GM23338 (cell line): ENCODE measurements at regions not wholly inside any gene's neighbourhood (a gene's known extent, or its start where the extent isn't known, plus 50 kb on each side); places are given as distances from the start of the nearest gene placed in this dataset.

Source experiments
- ATAC-seq: fragments of 200-7000 bp; cut with Tn5 transposase; 3 replicates; pipeline ENCODE4 v1.9.1; 2020
- DNase-seq: peaks from one replicate; pipeline ENCODE4 v3.0.0-alpha.2; 2015; ENCODE audit warnings: low spot score
- H2AFZ ChIP-seq: fragments of 200-600 bp; sonication (generic); 2 replicates; pipeline ENCODE4 v1.8.0; 2016; ENCODE audit warnings: antibody characterized with exemption, mild to moderate bottlenecking, moderate library complexity
- H3F3A ChIP-seq: fragments of 200-600 bp; sonication (generic); replicated peaks from 2 replicates; pipeline ENCODE4 v1.8.0; 2017; ENCODE audit warnings: antibody characterized with exemption, mixed run types, low read depth
- H3K27ac ChIP-seq: fragments of 200-600 bp; sonication (generic); 2 replicates; pipeline ENCODE4 v1.6.1; 2016; ENCODE audit warnings: low read depth
- H3K27me3 ChIP-seq: fragments of 200-600 bp; sonication (generic); 2 replicates; pipeline ENCODE4 v1.8.0; 2016; ENCODE audit warnings: mild to moderate bottlenecking, mixed run types, moderate library complexity; ENCODE audit not compliant: insufficient read depth
- H3K36me3 ChIP-seq: fragments of 200-600 bp; sonication (generic); 2 replicates; pipeline ENCODE4 v1.8.0; 2016; ENCODE audit warnings: mild to moderate bottlenecking; ENCODE audit not compliant: insufficient read depth
- H3K4me1 ChIP-seq: fragments of 200-600 bp; sonication (generic); 2 replicates; pipeline ENCODE4 v1.8.0; 2016; ENCODE audit warnings: mild to moderate bottlenecking, moderate library complexity; ENCODE audit not compliant: insufficient read depth
- H3K4me2 ChIP-seq: fragments of 200-600 bp; sonication (generic); 2 replicates; pipeline ENCODE4 v1.7.1; 2017; ENCODE audit warnings: mixed run types
- H3K4me3 ChIP-seq: fragments of 200-600 bp; sonication (generic); 2 replicates; pipeline ENCODE4 v1.6.1; 2016; ENCODE audit warnings: mixed run types
- H3K79me2 ChIP-seq: fragments of 200-600 bp; sonication (generic); replicated peaks from 2 replicates; pipeline ENCODE4 v1.8.0; 2017; ENCODE audit warnings: mild to moderate bottlenecking; ENCODE audit not compliant: insufficient read depth
- H3K9me2 ChIP-seq: fragments of 200-600 bp; sonication (generic); 2 replicates; pipeline ENCODE4 v1.8.0; 2017; ENCODE audit not compliant: insufficient read depth
- H4K20me1 ChIP-seq: fragments of 200-600 bp; sonication (generic); replicated peaks from 2 replicates; pipeline ENCODE4 v1.8.0; 2017; ENCODE audit warnings: mild to moderate bottlenecking; ENCODE audit not compliant: insufficient read depth
- H3K27ac Mint-ChIP-seq: 2 replicates; pipeline ENCODE4 v1.8.0; 2020; ENCODE audit warnings: inconsistent platforms, mild to moderate bottlenecking, moderate library complexity, mixed read lengths
- H3K27me3 Mint-ChIP-seq: 3 replicates; pipeline ENCODE4 v1.8.0; 2022; ENCODE audit warnings: low read depth, mild to moderate bottlenecking, moderate library complexity, mixed read lengths, inconsistent platforms; ENCODE audit not compliant: insufficient read depth, poor library complexity
- H3K36me3 Mint-ChIP-seq: 3 replicates; pipeline ENCODE4 v1.8.0; 2021; ENCODE audit warnings: low read depth, mild to moderate bottlenecking, inconsistent platforms, moderate library complexity, mixed read lengths
- H3K4me1 Mint-ChIP-seq: 3 replicates; pipeline ENCODE4 v1.8.0; 2020; ENCODE audit warnings: mild to moderate bottlenecking, inconsistent platforms, mixed read lengths
- H3K4me3 Mint-ChIP-seq: 3 replicates; pipeline ENCODE4 v1.8.0; 2021; ENCODE audit warnings: moderate library complexity, mild to moderate bottlenecking, inconsistent platforms, mixed read lengths
- H3K9me3 Mint-ChIP-seq: 3 replicates; pipeline ENCODE4 v1.8.0; 2020; ENCODE audit warnings: moderate library complexity, mild to moderate bottlenecking, inconsistent platforms, mixed read lengths
- CREB1 ChIP-seq: fragments of 250-450 bp; sonication (Bioruptor Pico); IDR thresholded peaks from 2 replicates; pipeline ENCODE4 v1.5.0; 2020; ENCODE audit warnings: low read depth, mild to moderate bottlenecking, moderate library complexity
- EZH2 ChIP-seq: fragments of 200-600 bp; sonication (generic); IDR thresholded peaks from one replicate; pipeline ENCODE4 v1.8.0; 2017; ENCODE audit warnings: antibody characterized with exemption, mild to moderate bottlenecking, low read depth; ENCODE audit not compliant: unreplicated experiment
- EZH2phosphoT487 ChIP-seq: fragments of 200-600 bp; sonication (generic); IDR thresholded peaks from one replicate; pipeline ENCODE4 v1.8.1; 2018; ENCODE audit warnings: antibody characterized with exemption; ENCODE audit not compliant: unreplicated experiment
- JUNB ChIP-seq: IDR thresholded peaks from one replicate; pipeline ENCODE4 v1.6.1; 2016; ENCODE audit warnings: antibody characterized with exemption; ENCODE audit not compliant: unreplicated experiment
- NANOG ChIP-seq: IDR thresholded peaks from 2 replicates; pipeline ENCODE4 v1.6.1; 2016; ENCODE audit warnings: antibody characterized with exemption, borderline replicate concordance
- POLR2AphosphoS5 ChIP-seq: IDR thresholded peaks from 2 replicates; pipeline ENCODE4 v1.6.1; 2016; ENCODE audit warnings: antibody characterized with exemption, low read depth
- STAT1 ChIP-seq: IDR thresholded peaks from one replicate; pipeline ENCODE4 v1.6.1; 2016; ENCODE audit warnings: antibody characterized with exemption; ENCODE audit not compliant: unreplicated experiment
- ZNF114 ChIP-seq: fragments of 250-450 bp; sonication (Bioruptor Pico); IDR thresholded peaks from 2 replicates; pipeline ENCODE4 v1.5.0; 2020; ENCODE audit warnings: mild to moderate bottlenecking, moderate library complexity
- ZNF331 ChIP-seq: fragments of 250-450 bp; sonication (Bioruptor Pico); IDR thresholded peaks from 2 replicates; pipeline ENCODE4 v1.5.0; 2020; ENCODE audit warnings: low read depth, mild to moderate bottlenecking, moderate library complexity
- TF ChIP-seq, protein P1 (sequence below): IDR thresholded peaks from 2 replicates; pipeline ENCODE4 v1.6.1; 2016; ENCODE audit warnings: antibody characterized with exemption
- TF ChIP-seq, protein P2 (sequence below): fragments of 250-450 bp; sonication (Bioruptor Pico); IDR thresholded peaks from 2 replicates; pipeline ENCODE4 v1.5.0; 2020; ENCODE audit warnings: mild to moderate bottlenecking, moderate library complexity
- TF ChIP-seq, protein P3 (sequence below), 2 experiments: fragments of 200-600 bp in 1 of 2; sonication (generic) in 1 of 2; conservative IDR thresholded peaks; 2 replicates each; pipeline versions ENCODE4 v1.5.1 to v1.6.1; 2016 to 2017; ENCODE audit warnings: antibody characterized with exemption in 2 of 2, low read depth in 2 of 2, mild to moderate bottlenecking in 2 of 2, moderate library complexity in 1 of 2
- TF ChIP-seq, protein P4 (sequence below): IDR thresholded peaks from one replicate; pipeline ENCODE4 v1.6.1; 2018; ENCODE audit warnings: antibody characterized with exemption; ENCODE audit not compliant: unreplicated experiment

DNA sequence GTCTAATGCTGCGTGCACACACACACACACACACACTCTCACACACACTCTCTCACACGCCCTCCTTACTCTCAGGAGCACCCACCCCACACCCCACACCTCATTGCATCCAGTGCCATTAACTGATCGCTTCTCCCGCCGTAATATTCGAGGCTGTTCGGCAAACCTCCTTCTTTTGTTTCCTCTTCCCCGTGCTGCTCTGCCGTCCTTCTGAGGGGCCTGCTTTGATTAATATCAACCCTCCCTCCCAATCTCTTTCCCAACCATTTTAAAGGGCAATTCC lies 156.2 kb upstream of the TNRC6C start:
- H3K9me3 Mint-ChIP-seq = no peaks in the 10 kb centered on the region
- no peak overlapping the region for H3K27ac Mint-ChIP-seq
- peaks cover 19% of the 10 kb centered on the region for H3K4me1 ChIP-seq
- no peaks in the 10 kb centered on the region for H3K36me3 ChIP-seq
- no peaks in the 10 kb centered on the region for H3K79me2 ChIP-seq
- 0 out of 2 replicates have a peak overlapping the region, but pooled peaks have one; percentile 27 for H3K4me3 ChIP-seq
- TF ChIP-seq ZNF114 (CRISPR knock-in tag) = no peak
- no peak for TF ChIP-seq JUNB
- TF ChIP-seq EZH2phosphoT487 = no peak
- no peak for TF ChIP-seq EZH2
- TF ChIP-seq, protein P1, sequence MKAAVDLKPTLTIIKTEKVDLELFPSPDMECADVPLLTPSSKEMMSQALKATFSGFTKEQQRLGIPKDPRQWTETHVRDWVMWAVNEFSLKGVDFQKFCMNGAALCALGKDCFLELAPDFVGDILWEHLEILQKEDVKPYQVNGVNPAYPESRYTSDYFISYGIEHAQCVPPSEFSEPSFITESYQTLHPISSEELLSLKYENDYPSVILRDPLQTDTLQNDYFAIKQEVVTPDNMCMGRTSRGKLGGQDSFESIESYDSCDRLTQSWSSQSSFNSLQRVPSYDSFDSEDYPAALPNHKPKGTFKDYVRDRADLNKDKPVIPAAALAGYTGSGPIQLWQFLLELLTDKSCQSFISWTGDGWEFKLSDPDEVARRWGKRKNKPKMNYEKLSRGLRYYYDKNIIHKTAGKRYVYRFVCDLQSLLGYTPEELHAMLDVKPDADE = no peak
- no peak for TF ChIP-seq STAT1
- TF ChIP-seq, protein P2, sequence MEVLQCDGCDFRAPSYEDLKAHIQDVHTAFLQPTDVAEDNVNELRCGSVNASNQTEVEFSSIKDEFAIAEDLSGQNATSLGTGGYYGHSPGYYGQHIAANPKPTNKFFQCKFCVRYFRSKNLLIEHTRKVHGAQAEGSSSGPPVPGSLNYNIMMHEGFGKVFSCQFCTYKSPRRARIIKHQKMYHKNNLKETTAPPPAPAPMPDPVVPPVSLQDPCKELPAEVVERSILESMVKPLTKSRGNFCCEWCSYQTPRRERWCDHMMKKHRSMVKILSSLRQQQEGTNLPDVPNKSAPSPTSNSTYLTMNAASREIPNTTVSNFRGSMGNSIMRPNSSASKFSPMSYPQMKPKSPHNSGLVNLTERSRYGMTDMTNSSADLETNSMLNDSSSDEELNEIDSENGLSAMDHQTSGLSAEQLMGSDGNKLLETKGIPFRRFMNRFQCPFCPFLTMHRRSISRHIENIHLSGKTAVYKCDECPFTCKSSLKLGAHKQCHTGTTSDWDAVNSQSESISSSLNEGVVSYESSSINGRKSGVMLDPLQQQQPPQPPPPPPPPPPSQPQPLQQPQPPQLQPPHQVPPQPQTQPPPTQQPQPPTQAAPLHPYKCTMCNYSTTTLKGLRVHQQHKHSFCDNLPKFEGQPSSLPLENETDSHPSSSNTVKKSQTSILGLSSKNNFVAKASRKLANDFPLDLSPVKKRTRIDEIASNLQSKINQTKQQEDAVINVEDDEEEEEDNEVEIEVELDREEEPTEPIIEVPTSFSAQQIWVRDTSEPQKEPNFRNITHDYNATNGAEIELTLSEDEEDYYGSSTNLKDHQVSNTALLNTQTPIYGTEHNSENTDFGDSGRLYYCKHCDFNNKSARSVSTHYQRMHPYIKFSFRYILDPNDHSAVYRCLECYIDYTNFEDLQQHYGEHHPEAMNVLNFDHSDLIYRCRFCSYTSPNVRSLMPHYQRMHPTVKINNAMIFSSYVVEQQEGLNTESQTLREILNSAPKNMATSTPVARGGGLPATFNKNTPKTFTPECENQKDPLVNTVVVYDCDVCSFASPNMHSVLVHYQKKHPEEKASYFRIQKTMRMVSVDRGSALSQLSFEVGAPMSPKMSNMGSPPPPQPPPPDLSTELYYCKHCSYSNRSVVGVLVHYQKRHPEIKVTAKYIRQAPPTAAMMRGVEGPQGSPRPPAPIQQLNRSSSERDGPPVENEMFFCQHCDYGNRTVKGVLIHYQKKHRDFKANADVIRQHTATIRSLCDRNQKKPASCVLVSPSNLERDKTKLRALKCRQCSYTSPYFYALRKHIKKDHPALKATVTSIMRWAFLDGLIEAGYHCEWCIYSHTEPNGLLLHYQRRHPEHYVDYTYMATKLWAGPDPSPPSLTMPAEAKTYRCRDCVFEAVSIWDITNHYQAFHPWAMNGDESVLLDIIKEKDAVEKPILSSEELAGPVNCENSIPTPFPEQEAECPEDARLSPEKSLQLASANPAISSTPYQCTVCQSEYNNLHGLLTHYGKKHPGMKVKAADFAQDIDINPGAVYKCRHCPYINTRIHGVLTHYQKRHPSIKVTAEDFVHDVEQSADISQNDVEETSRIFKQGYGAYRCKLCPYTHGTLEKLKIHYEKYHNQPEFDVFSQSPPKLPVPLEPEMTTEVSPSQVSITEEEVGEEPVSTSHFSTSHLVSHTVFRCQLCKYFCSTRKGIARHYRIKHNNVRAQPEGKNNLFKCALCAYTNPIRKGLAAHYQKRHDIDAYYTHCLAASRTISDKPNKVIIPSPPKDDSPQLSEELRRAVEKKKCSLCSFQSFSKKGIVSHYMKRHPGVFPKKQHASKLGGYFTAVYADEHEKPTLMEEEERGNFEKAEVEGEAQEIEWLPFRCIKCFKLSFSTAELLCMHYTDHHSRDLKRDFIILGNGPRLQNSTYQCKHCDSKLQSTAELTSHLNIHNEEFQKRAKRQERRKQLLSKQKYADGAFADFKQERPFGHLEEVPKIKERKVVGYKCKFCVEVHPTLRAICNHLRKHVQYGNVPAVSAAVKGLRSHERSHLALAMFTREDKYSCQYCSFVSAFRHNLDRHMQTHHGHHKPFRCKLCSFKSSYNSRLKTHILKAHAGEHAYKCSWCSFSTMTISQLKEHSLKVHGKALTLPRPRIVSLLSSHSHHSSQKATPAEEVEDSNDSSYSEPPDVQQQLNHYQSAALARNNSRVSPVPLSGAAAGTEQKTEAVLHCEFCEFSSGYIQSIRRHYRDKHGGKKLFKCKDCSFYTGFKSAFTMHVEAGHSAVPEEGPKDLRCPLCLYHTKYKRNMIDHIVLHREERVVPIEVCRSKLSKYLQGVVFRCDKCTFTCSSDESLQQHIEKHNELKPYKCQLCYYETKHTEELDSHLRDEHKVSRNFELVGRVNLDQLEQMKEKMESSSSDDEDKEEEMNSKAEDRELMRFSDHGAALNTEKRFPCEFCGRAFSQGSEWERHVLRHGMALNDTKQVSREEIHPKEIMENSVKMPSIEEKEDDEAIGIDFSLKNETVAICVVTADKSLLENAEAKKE (CRISPR knock-in tag) = no peak
- no peak for TF ChIP-seq NANOG
- TF ChIP-seq, protein P3, sequence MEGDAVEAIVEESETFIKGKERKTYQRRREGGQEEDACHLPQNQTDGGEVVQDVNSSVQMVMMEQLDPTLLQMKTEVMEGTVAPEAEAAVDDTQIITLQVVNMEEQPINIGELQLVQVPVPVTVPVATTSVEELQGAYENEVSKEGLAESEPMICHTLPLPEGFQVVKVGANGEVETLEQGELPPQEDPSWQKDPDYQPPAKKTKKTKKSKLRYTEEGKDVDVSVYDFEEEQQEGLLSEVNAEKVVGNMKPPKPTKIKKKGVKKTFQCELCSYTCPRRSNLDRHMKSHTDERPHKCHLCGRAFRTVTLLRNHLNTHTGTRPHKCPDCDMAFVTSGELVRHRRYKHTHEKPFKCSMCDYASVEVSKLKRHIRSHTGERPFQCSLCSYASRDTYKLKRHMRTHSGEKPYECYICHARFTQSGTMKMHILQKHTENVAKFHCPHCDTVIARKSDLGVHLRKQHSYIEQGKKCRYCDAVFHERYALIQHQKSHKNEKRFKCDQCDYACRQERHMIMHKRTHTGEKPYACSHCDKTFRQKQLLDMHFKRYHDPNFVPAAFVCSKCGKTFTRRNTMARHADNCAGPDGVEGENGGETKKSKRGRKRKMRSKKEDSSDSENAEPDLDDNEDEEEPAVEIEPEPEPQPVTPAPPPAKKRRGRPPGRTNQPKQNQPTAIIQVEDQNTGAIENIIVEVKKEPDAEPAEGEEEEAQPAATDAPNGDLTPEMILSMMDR (conservative IDR thresholded peaks at IDR 0.05; ENCODE audit: low read depth in 2 of 2) = no peak
- TF ChIP-seq, protein P4, sequence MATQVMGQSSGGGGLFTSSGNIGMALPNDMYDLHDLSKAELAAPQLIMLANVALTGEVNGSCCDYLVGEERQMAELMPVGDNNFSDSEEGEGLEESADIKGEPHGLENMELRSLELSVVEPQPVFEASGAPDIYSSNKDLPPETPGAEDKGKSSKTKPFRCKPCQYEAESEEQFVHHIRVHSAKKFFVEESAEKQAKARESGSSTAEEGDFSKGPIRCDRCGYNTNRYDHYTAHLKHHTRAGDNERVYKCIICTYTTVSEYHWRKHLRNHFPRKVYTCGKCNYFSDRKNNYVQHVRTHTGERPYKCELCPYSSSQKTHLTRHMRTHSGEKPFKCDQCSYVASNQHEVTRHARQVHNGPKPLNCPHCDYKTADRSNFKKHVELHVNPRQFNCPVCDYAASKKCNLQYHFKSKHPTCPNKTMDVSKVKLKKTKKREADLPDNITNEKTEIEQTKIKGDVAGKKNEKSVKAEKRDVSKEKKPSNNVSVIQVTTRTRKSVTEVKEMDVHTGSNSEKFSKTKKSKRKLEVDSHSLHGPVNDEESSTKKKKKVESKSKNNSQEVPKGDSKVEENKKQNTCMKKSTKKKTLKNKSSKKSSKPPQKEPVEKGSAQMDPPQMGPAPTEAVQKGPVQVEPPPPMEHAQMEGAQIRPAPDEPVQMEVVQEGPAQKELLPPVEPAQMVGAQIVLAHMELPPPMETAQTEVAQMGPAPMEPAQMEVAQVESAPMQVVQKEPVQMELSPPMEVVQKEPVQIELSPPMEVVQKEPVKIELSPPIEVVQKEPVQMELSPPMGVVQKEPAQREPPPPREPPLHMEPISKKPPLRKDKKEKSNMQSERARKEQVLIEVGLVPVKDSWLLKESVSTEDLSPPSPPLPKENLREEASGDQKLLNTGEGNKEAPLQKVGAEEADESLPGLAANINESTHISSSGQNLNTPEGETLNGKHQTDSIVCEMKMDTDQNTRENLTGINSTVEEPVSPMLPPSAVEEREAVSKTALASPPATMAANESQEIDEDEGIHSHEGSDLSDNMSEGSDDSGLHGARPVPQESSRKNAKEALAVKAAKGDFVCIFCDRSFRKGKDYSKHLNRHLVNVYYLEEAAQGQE = no peak
- TF ChIP-seq ZNF331 (CRISPR knock-in tag) = no peak
- TF ChIP-seq POLR2AphosphoS5 = no peak
- no peak for TF ChIP-seq CREB1 (CRISPR knock-in tag)
- 0 out of 2 replicates have a peak, but pooled peaks cover 4% of the 10 kb centered on the region for H3F3A ChIP-seq
- H3K4me2 ChIP-seq = peak overlapping the region; percentile 49; the same call in 1 of the 2 replicates
- H3K9me2 ChIP-seq = no peaks in the 10 kb centered on the region
- H4K20me1 ChIP-seq = no peaks in the 10 kb centered on the region
- H3K4me1 Mint-ChIP-seq = peaks cover 47% of the 10 kb centered on the region
- H3K4me3 Mint-ChIP-seq = no peak overlapping the region
- no peaks in the 10 kb centered on the region for H3K27me3 ChIP-seq
- DNase-seq (no peak), ATAC-seq (no peak)
- no peak overlapping the region for H3K27ac ChIP-seq
- no peaks in the 10 kb centered on the region for H3K36me3 Mint-ChIP-seq
- H3K27me3 Mint-ChIP-seq = peaks cover 33% of the 10 kb centered on the region
- no peak overlapping the region for H2AFZ ChIP-seq
